ENCODE measurements at regions not wholly inside any gene's neighbourhood (a gene's known extent, or its start where the extent isn't known, plus 50 kb on each side); places are given as distances from the start of the nearest gene placed in this dataset.

- H3K4me1 ChIP-seq = no peaks in the 10 kb centered on the region
- TF ChIP-seq CTCF (IDR thresholded peaks at IDR 0.05) = no peak
- DNase-seq (no peak), ATAC-seq (no peak)
- H3K27ac ChIP-seq = no peak overlapping the region
- H3K36me3 ChIP-seq = no peaks in the 10 kb centered on the region
- intact Hi-C loops (cut with DNase I) = no loop called here
- no peaks in the 10 kb centered on the region for H3K27me3 ChIP-seq
- no peak overlapping the region for H3K4me3 ChIP-seq
- no peaks in the 10 kb centered on the region for H3K9me3 ChIP-seq
- 73 to 87% methylated on average over 2 of the region's 2 CpGs for WGBS, 2 donors
These were observed 386.5 kb downstream of the OLFM4 start for GRCh38 chr13:53415135-53415534.

GRCh38 chr13:53417601-53418000, 389.0 kb downstream of the OLFM4 start:
- ATAC-seq = no peak
- Histone ChIP-seq H3K4me3 (no peak overlapping the region), H3K9me3 (no peaks in the 10 kb centered on the region), H3K27me3 (no peaks in the 10 kb centered on the region), H3K4me1 (no peaks in the 10 kb centered on the region), H3K36me3 (no peaks in the 10 kb centered on the region), H3K27ac (no peak overlapping the region)
- no peak for DNase-seq
- intact Hi-C loops (cut with DNase I) = no loop called here
- no peak for TF ChIP-seq CTCF (IDR thresholded peaks at IDR 0.05)

DNA sequence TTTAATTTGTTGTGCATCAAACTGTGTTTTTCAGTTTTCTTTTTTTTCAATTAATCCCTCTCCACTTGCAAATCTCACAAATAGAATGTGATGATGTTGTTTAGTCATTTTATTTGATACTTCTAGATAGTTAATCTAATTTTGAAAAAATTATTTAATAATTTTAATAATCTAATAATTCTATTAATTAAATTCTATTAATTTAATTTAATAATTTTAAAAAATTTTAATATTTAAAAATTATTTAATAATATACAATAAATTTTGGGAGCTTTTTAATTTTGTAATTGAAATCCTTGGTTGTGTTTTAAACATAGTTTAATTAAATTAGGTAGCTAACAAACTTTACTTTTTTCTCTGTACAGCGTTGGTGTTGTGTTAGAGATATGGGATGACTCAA, 393.8 kb downstream of the OLFM4 start:
- H3K4me1 ChIP-seq = no peaks in the 10 kb centered on the region
- DNase-seq (no peak), ATAC-seq (no peak)
- WGBS, 2 donors = 77 to 85% methylated on average over 1 of the region's 1 CpG
- H3K4me3 ChIP-seq = no peak overlapping the region
- H3K27ac ChIP-seq = no peak overlapping the region
- H3K27me3 ChIP-seq = no peaks in the 10 kb centered on the region
- H3K36me3 ChIP-seq = no peaks in the 10 kb centered on the region
- H3K9me3 ChIP-seq = peaks cover 0 to 7% (median 0%) of the 10 kb centered on the region in 11 donors
- intact Hi-C loops (cut with DNase I) = no loop called here
- no peak for TF ChIP-seq CTCF (IDR thresholded peaks at IDR 0.05)

DNA sequence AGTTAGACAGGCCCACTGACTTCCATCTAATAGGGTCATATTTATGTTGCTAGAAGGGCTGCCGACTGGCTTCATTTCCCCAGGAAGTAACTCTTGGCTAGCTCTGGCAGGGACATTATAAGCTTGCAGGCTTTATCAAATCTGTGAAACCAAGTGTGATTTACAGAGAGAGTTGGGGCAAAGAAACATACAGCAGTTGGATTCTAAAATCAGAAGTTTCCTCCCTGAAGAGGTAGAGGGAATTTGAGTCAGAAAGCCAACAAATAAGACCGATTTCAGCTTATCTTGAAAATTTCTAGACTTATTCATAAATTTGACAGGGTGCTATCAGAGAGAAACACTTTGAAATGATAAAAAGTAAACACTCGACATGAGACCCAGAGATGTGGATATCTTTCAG, 407.8 kb downstream of the OLFM4 start:
- TF ChIP-seq CTCF (IDR thresholded peaks at IDR 0.05) = no peak
- DNase-seq (no peak), ATAC-seq (no peak)
- no peak overlapping the region for H3K4me3 ChIP-seq
- 37 to 51% methylated on average over 3 of the region's 3 CpGs for whole genome bisulfite sequencing, 2 donors
- intact Hi-C loops (cut with DNase I) = no loop called here
- no peaks in the 10 kb centered on the region for H3K27me3 ChIP-seq
- peaks cover 0 to 28% (median 0%) of the 10 kb centered on the region in 11 donors for H3K9me3 ChIP-seq
- no peak overlapping the region for H3K27ac ChIP-seq
- no peaks in the 10 kb centered on the region for H3K4me1 ChIP-seq
- H3K36me3 ChIP-seq = no peaks in the 10 kb centered on the region
